ENCODE measurements at regions not wholly inside any gene's neighbourhood (a gene's known extent, or its start where the extent isn't known, plus 50 kb on each side); places are given as distances from the start of the nearest gene placed in this dataset.

GRCh38 chr20:6499566-6499965, 267.9 kb upstream of the BMP2 start:
- no peak for TF ChIP-seq EP300 (IDR thresholded peaks at IDR 0.05)
- TF ChIP-seq CTCF (IDR thresholded peaks at IDR 0.05): no peak

Measured in ovary (tissue), 3 donors.